ENCODE measurements at regions not wholly inside any gene's neighbourhood (a gene's known extent, or its start where the extent isn't known, plus 50 kb on each side); places are given as distances from the start of the nearest gene placed in this dataset.

DNA sequence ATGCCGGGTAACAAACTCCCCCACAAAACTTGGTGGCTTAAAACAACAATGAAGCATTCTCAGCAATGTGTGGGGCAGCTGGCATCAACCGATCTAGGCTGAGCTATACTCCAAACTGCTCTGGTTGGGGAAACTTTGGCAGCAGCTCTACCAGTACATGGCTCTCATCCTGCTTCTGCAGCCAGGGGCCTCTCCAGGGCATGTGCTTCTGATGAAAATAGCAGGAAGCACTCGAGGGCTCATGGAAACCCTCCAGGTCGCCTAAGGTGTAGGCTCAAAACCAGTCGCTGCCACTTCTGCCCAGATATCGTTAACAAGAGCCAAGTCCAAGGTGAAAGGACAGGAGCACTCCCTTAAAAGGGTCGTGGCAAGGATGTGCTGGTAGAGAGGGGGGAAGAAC is 134.1 kb downstream of the TEX36 start:
- TF ChIP-seq, protein P1, sequence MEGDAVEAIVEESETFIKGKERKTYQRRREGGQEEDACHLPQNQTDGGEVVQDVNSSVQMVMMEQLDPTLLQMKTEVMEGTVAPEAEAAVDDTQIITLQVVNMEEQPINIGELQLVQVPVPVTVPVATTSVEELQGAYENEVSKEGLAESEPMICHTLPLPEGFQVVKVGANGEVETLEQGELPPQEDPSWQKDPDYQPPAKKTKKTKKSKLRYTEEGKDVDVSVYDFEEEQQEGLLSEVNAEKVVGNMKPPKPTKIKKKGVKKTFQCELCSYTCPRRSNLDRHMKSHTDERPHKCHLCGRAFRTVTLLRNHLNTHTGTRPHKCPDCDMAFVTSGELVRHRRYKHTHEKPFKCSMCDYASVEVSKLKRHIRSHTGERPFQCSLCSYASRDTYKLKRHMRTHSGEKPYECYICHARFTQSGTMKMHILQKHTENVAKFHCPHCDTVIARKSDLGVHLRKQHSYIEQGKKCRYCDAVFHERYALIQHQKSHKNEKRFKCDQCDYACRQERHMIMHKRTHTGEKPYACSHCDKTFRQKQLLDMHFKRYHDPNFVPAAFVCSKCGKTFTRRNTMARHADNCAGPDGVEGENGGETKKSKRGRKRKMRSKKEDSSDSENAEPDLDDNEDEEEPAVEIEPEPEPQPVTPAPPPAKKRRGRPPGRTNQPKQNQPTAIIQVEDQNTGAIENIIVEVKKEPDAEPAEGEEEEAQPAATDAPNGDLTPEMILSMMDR (conservative IDR thresholded peaks at IDR 0.05; ENCODE audit: low read depth, low read length), result no peak
- no peak for DNase-seq (ENCODE audit: low read depth)
- H3K4me3 ChIP-seq (ENCODE audit: low read length), result no peak overlapping the region

DNA sequence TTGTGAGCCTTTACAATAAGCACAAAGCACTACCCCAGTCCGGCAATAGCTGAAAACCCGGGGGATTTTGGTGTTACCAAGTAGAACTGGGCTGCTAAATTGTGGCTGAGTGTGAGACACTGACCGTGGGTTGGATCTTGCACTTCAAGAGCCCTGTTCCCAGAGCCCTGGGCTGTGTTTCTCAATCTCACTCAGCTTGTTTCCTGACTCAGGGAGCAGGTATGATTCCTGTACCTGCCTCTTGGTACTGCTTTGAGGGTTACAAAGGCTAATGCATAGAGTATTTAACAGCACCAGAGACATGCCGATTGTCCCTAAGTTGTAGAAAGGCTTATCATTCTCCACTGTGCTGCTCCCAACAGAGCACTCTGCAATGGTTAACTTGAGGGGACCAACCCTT is 134.6 kb downstream of the TEX36 start:
- DNase-seq (ENCODE audit: low read depth), result no peak
- no peak overlapping the region for H3K4me3 ChIP-seq (ENCODE audit: low read length)
- TF ChIP-seq, protein P1 (conservative IDR thresholded peaks at IDR 0.05; ENCODE audit: low read depth, low read length), result no peak

DNA sequence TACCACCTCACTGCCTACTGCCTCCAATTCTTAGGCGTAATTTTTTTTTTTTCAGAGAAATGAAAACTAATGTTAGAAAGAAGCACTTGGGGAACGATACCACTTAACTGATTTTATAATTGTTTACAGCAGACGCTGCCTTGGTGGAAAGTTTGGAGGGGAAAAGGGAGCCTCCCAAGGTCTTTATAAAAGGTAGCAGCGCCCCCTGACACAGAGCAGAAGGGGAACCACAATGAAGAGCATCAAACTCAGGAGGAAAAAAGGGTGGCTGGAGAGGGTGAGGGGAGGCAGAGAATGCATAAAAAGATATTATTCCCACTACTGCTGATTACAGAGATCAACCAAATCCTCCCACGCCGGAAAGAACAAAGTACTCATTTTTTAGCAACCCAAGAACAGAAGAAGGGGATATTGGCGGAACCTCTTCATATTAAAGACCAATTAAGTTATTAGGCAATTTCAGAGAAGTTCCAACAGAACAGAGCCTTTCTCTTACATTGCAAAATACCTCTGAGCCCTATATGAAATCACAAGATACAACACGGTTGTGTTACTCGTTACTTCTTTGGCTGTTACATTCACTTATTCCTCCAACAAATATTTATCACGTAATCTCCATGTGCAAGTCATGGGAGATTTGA is 135.8 kb downstream of the TEX36 start:
- no peak for DNase-seq (ENCODE audit: low read depth)
- TF ChIP-seq, protein P1 (conservative IDR thresholded peaks at IDR 0.05; ENCODE audit: low read depth, low read length), result no peak
- no peak overlapping the region for H3K4me3 ChIP-seq (ENCODE audit: low read length)

DNA sequence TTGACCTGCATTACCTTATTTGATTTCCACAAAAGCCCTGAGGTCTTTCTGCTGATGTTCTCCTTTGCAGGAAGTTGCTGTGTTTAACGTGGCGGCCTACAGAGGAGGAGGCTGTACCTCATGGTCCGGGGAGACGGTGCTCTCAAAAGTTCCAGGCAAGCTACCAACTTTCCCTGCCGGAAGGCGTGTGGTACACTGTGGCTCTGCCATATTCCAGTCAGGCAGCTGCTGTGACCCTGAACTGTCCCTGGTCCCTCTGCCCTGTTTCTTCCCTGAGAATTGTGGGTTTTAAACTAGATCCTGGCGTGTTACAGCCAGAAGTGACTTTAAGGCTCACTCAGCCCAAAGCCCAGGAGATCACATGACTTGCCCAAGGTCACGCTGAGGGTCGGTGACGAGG is 139.2 kb downstream of the TEX36 start:
- H3K4me3 ChIP-seq (ENCODE audit: low read length), result no peak overlapping the region
- no peak for DNase-seq (ENCODE audit: low read depth)
- TF ChIP-seq, protein P1 (conservative IDR thresholded peaks at IDR 0.05; ENCODE audit: low read depth, low read length), result no peak

DNA sequence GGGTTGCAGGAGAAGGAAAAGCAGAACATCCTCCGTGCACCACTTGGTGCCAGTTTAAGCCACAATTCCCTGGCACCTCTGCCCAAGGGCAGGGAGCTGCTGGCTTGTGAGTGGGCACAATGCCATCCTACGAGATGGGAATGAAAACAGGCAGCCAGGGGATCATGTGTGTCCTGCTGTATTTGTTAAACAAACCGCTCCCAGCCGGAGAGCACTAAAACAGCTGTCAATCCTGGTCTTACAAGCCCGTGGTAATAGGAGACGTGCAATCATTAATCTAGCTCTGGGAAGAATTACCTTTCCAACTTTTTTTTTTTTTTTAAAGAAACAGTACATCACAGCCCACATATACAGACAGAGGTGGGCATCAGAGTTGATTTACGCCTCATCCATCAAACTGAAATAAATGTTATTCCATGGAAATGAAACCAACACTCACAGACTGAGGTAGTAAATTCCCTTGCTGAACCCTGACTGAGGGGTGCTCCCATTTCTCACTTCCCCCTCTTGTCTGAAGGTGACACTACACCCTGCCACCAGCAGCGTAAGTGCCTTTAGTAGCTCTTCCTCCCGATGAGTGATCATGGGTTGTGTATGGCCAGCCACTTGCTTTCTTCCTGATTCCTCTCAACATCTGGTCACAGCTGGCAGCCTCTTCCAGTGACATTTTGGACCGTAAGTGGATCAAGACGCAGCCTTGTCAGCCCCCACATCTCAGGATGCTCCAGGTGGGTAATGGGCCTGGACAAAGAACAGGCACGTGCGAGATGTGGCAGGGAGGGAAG is 143.8 kb downstream of the TEX36 start:
- no peak overlapping the region for H3K4me3 ChIP-seq (ENCODE audit: low read length)
- TF ChIP-seq, protein P1 (conservative IDR thresholded peaks at IDR 0.05; ENCODE audit: low read depth, low read length), result no peak
- peak; percentile 2 for DNase-seq (ENCODE audit: low read depth)

DNA sequence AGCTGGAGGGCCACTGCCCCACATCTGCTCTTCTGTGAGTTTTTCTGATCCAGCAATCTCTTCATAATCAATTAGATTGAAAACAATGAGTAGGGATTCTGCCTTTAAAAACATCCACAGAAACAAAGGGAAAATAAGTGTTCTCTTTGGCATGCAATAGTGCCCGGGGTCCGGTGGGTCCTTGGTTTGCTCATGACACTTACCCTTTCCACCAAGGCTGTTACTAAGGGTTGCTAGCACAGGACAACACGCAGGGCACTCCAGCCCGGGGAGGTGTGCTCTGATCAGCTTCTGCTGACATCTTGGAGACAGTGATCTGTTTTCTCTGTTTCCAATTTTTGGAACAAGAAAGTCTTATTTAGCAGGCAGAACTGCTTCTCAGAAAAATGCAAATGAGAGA is 146.7 kb downstream of the TEX36 start:
- DNase-seq (ENCODE audit: low read depth), result no peak
- H3K4me3 ChIP-seq (ENCODE audit: low read length), result no peak overlapping the region
- TF ChIP-seq, protein P1 (conservative IDR thresholded peaks at IDR 0.05; ENCODE audit: low read depth, low read length), result no peak

DNA sequence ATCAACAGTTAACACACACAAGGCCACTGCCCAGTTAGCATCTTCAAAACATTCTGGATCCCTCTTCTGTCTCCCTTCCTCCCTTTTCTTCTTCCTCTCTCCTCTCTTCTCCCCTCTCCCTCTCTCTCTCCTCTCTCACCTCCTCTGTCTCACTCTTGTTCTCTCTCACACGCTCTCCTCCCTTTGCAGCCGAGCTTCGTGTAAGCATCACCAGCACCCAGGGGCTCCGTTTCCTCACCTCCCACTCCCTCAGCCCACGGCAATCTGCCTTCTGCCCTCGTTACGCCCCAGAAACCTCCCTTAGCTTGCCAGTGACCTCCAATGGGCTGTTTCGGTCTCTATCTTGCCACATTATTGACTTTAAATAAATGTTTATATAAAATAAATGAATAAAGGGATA is 147.4 kb downstream of the TEX36 start:
- no peak overlapping the region for H3K4me3 ChIP-seq (ENCODE audit: low read length)
- TF ChIP-seq, protein P1 (conservative IDR thresholded peaks at IDR 0.05; ENCODE audit: low read depth, low read length), result no peak
- no peak for DNase-seq (ENCODE audit: low read depth)
